H7 (cell line): ENCODE measurements at regions not wholly inside any gene's neighbourhood (a gene's known extent, or its start where the extent isn't known, plus 50 kb on each side); places are given as distances from the start of the nearest gene placed in this dataset.

ENCODE experiments used
- DNase-seq: peaks from one replicate; pipeline ENCODE4 v3.0.0; 2012
- H3K27me3 ChIP-seq: 2 replicates; pipeline ENCODE4 v1.6.0; 2011; ENCODE audit warnings: mild to moderate bottlenecking, low read length; ENCODE audit not compliant: control insufficient read depth, insufficient read depth
- H3K36me3 ChIP-seq: replicated peaks from 2 replicates; pipeline ENCODE4 v1.5.1; 2011; ENCODE audit warnings: low read length; ENCODE audit not compliant: control insufficient read depth, insufficient read depth
- H3K4me3 ChIP-seq: 2 replicates; pipeline ENCODE4 v1.5.1; 2011; ENCODE audit warnings: low read depth, mild to moderate bottlenecking, control low read depth, low read length, moderate library complexity; ENCODE audit not compliant: insufficient read depth

GRCh38 chr1:117793413-117793812 is 136.0 kb downstream of the GDAP2 start:
- Histone ChIP-seq H3K27me3 (no peaks in the 10 kb centered on the region), H3K36me3 (no peaks in the 10 kb centered on the region), H3K4me3 (no peak overlapping the region)
- DNase-seq = no peak

- no peaks in the 10 kb centered on the region for H3K27me3 ChIP-seq
- H3K4me3 ChIP-seq = no peak overlapping the region
- no peaks in the 10 kb centered on the region for H3K36me3 ChIP-seq
- DNase-seq = no peak
Observed at GRCh38 chr1:117794073-117794472, 135.3 kb downstream of the GDAP2 start.

GRCh38 chr1:117795190-117795589 is 134.2 kb downstream of the GDAP2 start:
- H3K27me3 ChIP-seq = no peaks in the 10 kb centered on the region
- H3K4me3 ChIP-seq = no peak overlapping the region
- no peaks in the 10 kb centered on the region for H3K36me3 ChIP-seq
- no peak for DNase-seq

GRCh38 chr1:117795792-117796191 is 133.6 kb downstream of the GDAP2 start:
- DNase-seq = no peak
- Histone ChIP-seq H3K4me3 (no peak overlapping the region), H3K27me3 (no peaks in the 10 kb centered on the region), H3K36me3 (no peaks in the 10 kb centered on the region)

GRCh38 chr1:117796226-117796625 is 133.2 kb downstream of the GDAP2 start:
- H3K27me3 ChIP-seq = no peaks in the 10 kb centered on the region
- DNase-seq = no peak
- no peak overlapping the region for H3K4me3 ChIP-seq
- H3K36me3 ChIP-seq = no peaks in the 10 kb centered on the region

GRCh38 chr1:117798550-117798949 is 130.9 kb downstream of the GDAP2 start:
- H3K4me3 ChIP-seq = no peak overlapping the region
- H3K27me3 ChIP-seq = no peaks in the 10 kb centered on the region
- no peaks in the 10 kb centered on the region for H3K36me3 ChIP-seq
- DNase-seq = no peak

- DNase-seq = no peak
- no peaks in the 10 kb centered on the region for H3K27me3 ChIP-seq
- H3K4me3 ChIP-seq = no peak overlapping the region
- H3K36me3 ChIP-seq = no peaks in the 10 kb centered on the region
Observed at GRCh38 chr1:117802531-117803257, 126.7 kb downstream of the GDAP2 start.

GRCh38 chr1:117803318-117803717 is 126.1 kb downstream of the GDAP2 start:
- no peak for DNase-seq
- Histone ChIP-seq H3K36me3 (no peaks in the 10 kb centered on the region), H3K4me3 (no peak overlapping the region), H3K27me3 (no peaks in the 10 kb centered on the region)

GRCh38 chr1:117809764-117810163 is 119.7 kb downstream of the GDAP2 start:
- Histone ChIP-seq H3K36me3 (no peaks in the 10 kb centered on the region), H3K27me3 (no peaks in the 10 kb centered on the region)
- no peak for DNase-seq

GRCh38 chr1:117810553-117810952 is 118.9 kb downstream of the GDAP2 start:
- Histone ChIP-seq H3K27me3 (no peaks in the 10 kb centered on the region), H3K4me3 (no peak overlapping the region), H3K36me3 (no peaks in the 10 kb centered on the region)
- no peak for DNase-seq

More at GRCh38 chr1:117809764-117810163, 119.7 kb downstream of the GDAP2 start:
- H3K4me3 ChIP-seq = no peak overlapping the region

GRCh38 chr1:117812869-117813511 is 116.4 kb downstream of the GDAP2 start:
- Histone ChIP-seq H3K4me3 (no peak overlapping the region), H3K36me3 (no peaks in the 10 kb centered on the region), H3K27me3 (no peaks in the 10 kb centered on the region)
- DNase-seq = no peak
